ENCODE measurements at regions not wholly inside any gene's neighbourhood (a gene's known extent, or its start where the extent isn't known, plus 50 kb on each side); places are given as distances from the start of the nearest gene placed in this dataset.
"Not testable (repeated sequence)": the region's sequence is repeated elsewhere in the genome, so short reads cannot be mapped to it uniquely, and the experiment has no call there.

DNA sequence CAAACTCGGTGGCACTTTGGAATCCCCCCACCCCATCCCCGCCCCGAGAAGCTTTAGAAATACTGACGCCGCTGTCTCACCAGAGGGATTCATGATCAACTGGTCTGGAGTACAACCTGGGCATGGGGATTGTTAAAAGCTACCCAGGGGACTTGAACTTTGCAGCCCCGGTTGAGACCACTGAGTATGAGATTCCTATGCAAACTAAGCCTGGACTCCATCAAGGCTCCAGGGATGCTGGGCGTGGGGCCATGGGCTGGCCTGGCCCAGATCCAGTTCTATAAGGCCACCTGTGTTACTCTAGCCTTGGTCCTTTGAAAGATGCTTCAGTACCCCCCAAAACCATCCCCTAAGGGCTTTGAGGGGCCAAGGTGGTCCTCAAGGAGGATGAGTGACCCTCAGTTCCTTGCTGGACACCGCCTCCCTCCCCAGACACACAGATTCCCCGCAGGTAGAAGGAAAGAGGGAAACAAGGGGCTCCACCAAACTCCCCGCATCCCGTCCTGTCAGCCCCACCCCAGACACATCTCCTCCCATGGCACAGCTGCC lies 68.5 kb downstream of the MRPL36 start:
- no peak for DNase-seq (ENCODE audit: low read depth)

DNA sequence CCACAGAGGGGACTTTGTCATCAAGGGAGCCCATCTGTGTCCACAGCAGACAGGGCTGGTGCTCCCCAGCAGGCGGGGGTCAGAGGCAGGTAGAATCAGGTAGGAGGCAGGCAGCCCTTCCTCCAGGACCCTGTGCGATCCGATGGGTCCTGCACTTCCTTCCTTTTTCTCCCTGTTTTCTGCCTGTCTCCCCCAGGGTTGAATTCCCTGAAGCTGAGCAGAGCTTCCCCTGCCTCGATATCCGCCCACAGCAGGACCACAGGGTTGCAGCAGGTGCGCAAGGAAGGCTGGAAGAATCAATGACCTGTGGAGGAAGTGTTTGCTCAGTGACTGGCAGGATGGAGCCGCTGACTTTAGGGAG lies 69.2 kb downstream of the MRPL36 start:
- no peak for DNase-seq (ENCODE audit: low read depth)

DNA sequence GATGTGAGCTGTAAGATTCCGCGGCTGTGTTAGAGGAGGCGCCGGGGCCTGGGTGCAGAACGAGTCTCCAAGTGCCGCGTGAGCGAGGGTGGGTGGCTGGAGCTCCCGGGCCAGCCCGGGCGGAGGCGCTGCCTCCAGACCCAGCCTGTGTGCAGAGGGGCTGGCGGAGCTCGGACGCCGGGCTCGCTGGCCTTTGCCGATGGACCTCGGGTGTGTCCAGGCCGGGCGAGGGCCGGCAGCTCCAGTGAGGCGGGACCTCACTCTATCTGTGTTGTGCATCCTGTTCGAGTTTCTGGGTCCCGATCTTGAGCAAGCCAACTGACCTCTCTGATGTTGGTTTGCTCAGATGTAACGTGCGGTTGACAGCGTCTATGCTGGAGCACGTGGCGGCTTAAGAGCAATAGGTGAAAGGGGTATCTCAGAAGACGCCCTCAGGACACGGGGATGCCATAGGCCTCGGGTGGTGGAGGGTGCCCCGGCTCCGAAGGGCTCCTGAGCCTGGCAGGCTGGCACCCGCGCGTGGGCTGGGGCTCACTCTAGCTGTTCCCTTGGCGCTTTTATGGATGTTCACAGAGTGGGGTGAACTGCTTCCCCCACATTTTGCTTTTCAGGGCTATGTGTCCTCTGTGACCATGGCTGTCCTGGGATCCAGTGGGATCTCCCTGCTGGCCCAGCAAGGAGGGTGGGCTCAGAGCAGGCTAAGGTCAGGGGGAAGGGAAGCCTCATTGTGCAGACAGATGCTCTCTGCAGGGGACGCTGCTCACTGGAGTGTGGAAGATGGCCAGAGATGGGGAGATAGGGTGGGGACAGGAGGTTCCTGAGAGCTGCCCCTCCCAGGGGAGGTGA lies 69.8 kb downstream of the MRPL36 start:
- DNase-seq (ENCODE audit: low read depth): no peak

DNA sequence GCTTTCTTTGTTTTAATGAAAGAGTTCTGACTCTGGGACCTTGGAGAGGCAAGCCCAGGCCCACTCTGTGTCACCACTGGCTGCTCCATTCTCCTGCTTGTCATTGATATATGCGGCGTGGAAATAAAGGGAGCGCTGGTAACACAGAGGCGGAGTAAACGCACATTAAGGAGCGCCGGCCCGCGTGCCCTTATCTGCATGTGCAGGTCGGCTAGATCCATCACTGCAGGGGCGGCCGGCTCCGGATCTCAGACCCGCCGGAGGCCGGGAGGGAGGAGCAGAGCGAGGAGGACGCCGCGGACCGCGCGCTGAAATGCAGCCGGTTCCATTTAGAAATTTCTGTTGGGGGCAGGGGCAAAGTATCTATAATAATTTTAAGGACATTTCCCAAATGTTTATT lies 70.8 kb downstream of the MRPL36 start:
- no peak for DNase-seq (ENCODE audit: low read depth)

DNA sequence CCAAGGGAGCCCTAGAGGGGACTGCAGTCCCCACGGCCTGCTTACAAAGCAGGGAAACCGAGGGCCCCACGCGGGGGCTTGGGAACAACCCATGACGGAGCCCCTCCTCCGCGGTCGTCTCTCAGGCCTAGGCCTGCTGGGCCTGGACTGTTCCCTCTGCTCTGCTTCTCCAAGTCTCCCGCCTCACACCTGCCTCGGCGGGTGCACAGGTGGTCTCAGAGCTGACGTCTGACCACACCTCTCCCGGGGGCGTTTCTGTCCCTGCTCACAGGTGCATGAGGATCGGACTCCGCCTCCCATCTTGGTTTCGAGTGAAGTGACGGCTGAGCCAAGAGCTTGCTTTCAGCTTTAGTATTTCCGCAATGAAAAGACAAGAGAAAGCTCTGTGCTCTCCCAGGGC lies 72.1 kb downstream of the MRPL36 start:
- DNase-seq (ENCODE audit: low read depth): no peak

DNA sequence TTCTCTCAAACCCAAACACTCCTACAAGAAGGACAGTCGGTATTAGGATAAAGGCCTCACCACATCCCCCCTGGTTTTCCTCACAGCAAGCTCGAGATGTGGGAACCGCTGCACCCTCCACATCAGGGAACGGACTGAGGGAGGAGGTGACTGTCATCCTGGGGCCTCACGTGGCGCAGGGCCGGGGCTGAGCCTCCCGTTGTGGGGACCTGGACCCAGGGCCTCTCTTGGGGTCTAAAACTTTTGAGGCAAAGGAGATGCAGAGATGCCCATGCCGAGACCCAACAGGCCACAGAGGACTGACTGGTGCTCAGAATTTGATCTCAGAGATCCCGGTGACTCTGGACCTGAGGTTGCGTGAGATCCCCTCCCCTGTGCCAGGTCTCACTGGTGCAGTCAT lies 72.7 kb downstream of the MRPL36 start:
- no peak for DNase-seq (ENCODE audit: low read depth)

DNA sequence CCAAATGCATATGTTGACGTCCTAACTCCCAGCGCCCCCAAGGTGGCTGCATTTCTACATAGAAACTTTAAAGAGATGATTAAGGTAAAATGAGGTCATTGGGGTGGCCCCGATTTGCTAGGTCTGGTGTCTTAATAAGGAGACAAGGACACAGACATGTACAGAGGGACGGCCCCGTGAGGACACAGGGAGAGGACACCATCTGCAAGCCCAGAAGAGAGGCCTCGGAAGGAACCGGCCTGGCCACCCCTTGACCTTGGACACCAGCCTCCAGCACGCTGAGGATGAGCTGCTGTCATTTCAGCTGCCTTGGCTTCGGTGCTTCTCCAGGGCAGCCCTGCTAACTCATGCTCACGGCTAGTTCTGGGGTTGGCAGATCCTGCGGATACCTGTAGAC lies 73.2 kb downstream of the MRPL36 start:
- no peak for DNase-seq (ENCODE audit: low read depth)

DNA sequence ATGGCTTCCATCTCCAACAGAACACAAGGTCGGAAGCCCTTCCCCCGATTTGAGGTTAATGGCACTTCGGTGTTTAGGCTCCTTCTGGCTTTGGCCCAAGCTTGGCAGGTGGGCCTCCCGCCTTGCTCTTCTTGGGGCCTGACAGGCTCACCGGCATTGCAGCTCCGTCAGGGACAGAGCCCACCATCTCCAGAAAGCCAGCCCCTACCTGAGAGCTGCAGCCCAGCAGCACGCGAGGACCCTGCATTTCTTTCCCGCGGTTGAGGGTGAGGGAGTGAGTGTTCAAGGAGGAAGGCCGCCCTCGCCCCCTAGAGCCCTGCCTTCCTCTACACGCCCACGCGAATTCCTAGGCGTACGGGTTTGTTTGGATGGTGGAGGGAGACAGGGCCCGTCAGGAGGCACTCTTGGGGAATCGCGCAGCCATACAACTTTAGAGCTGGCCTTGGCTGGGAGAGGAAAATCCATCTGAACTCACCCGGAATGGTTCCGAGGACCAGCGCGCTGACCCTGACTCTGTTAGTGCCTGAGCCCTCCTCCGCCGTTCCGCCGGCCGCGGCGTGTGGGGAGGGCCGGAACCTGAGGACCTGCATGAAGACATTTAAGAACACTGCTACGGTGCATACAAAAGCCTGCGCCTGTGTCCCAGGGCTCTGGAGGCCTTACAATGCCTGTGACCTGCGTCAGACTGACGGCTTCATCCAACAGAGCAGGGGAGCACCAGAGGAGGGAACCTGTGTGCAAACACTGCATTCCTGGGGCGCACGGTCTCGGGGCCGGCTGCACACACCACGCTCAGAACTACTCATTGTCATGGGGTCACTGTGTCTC lies 73.8 kb downstream of the MRPL36 start:
- DNase-seq (ENCODE audit: low read depth): peak; percentile 31

DNA sequence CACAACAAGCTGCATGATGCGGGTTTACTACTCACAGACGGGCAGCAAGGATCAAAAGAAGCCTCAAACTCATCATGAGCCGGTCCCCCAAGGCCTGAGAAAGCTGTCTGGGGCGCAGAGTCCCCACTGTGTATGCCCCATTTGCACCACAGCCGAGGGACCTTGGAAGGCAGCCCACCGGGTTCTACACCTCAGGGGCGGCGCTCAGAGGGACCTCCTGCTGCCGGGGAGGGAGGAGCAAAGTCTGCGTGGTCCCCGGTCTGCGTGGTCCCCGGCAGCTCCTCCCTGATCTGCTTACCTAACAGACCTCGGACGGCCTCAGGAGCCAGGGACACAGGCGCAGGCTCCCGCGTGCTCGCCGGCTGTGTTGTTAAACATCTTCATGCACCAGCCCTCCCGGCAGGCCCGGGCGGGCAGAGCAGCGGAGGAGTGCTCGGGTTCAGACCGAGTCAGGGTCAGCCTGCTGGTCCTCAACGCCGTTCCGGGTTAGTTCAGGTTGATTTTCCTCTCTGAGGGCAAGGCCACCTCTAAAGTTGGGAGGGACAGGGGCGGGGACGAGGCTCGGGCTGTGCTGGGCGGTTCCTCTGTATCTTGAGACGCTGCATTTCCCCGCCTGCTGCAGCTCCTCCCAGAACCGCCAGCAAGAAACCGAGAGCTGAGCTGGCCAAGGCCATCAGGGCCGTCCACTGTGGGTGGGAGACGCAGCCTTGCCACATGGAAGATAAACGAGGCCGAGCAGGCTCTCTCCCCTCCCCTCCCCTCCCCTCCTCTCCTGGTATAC lies 74.6 kb downstream of the MRPL36 start:
- DNase-seq (ENCODE audit: low read depth): peak; percentile 55

DNA sequence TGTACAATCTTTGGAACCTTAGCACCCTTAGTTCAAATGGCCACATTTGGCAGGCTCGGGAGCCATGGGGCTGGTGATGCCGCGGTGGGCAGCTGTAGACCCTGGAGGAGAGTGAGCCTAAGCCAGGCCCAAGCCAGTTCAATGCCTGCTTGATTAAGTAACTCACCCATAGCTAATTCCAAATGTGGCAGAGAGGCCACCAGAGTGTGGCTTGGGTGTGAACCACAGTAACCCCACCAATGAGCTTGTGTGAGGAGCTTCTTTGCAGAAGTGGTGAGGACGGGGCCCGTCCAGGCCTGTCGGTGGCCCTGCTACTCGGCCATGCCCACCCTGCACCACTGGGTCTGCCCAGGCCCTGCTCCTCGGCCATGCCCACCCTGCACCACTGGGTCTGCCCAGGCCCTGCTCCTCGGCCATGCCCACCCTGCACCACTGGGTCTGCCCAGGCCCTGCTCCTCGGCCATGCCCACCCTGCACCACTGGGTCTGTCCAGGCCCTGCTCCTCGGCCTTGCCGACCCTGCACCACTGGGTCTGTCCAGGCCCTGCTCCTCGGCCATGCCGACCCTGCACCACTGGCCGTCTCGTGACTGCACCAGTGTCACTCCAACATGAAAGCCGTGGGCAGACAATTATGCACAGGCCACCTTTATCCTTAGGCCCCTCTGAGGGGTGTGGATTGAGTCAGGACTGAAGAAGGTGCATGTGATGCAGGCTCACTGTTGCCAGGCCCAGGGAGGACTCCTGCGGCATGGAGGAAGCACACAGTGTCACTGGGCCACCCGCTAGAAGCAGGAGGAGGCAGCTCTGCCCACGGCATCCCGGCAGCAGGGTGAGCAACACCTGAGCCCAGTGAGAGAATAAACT lies 75.4 kb downstream of the MRPL36 start:
- no peak for DNase-seq (ENCODE audit: low read depth)

DNA sequence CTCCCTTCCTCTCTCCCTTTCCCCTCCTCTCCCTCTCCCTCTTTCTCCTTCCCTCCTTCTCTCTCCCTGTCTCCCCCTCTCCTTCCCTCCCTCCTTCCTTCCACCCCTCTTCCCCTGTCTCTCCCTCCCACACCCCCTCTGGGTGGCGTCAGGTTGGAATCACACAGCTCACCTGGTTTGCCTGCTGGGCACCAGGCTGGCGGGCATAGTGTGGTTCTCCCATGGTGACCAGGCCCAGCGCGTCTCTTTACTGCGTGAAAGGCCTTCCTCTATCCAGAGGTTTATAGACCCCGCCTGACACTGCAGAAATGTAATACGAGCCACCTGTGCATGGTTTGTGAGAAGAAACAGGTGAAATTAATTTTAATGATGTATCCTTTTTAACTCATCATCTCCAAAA lies 76.2 kb downstream of the MRPL36 start:
- no peak for DNase-seq (ENCODE audit: low read depth)

DNA sequence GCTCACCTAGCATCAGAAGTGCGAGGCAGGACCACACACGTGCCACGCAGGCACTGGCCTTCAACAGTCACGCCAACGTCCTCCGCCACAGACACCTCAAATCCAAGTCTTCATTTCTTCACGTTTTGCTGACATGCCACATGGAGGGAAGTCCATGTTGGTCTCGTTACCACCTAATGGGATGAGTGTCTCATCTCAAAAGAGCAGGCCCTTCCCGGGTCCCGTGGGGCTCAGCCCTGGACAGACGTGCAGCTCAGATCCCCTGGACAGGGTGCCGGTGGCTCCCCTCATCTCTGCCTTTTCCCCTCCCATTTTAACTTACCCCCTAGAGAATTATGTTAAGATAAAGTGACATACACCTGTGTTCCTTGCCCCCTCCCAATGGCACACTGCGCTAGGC lies 76.8 kb downstream of the MRPL36 start:
- no peak for DNase-seq (ENCODE audit: low read depth)

DNA sequence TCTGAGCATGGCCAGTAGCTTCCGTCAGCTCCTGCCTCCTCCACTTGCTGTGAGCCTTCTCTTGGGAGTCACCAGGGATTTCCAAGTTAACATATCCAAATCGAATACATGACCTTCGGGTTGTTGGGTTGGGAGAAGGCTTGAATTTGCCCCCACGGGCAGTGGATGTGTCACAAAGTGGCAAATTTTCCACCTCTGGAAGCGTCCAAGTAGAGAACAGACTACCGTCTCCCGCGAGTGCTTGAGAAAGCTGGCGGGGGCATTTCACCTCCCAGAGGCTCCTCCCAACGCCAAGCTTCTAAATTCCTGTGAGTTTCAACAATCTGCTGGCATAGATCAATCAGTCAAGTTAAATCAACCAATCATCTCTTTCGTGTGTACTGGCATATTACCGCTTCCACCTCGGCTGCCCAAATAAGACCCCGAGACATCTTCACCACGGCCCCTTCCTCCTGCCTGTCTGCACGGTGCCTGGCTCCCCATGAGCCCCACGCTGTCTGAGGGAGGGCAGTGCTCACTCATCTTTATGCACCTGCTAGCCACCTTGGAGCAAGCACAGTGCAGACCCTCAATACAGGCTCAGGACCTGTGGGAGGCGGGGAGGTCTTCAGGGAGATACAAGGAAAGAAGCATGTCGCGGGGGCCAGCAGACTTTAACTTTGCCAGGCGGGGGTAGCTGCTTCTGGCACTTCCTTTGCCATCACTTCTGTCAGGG lies 79.1 kb downstream of the MRPL36 start:
- DNase-seq (ENCODE audit: low read depth): no peak

DNA sequence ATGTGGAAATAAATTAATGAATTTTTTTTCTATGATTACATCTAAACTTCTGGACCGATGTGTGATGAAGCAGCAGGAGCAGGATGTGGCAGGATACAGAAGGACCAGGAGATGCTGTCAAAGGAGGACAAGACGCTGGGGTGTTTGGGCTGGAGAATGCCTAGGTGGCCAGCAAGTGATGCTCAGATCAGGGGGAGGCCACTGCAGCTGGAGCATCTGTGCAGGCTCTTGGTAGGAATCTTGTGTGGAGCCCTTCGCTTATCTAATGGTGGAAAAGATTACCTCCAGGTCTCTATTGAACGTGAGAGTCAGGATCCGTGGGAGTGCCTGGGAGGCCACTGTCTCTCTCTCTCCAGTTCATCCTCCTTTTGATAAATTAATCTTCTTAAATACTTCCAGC lies 79.8 kb downstream of the MRPL36 start:
- DNase-seq (ENCODE audit: low read depth): no peak

DNA sequence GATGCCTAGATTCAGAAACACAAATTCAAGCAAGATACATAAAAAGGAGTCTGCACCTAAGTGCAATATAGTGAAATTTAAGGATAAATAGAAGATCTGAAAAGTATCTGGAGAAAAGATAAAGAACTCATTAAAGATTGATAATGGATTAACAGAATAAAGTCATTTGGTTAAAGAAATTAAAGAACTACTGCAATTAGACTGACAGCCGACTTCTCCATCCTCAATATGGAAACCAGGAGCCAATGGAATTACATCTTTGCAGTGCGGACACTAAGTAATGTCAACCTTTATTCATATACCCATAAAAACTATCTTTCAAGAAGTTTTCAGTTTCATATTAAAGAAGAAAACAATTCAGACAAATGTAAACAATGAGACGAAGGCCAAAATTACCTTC lies 81.0 kb downstream of the MRPL36 start:
- DNase-seq (ENCODE audit: low read depth): no peak

DNA sequence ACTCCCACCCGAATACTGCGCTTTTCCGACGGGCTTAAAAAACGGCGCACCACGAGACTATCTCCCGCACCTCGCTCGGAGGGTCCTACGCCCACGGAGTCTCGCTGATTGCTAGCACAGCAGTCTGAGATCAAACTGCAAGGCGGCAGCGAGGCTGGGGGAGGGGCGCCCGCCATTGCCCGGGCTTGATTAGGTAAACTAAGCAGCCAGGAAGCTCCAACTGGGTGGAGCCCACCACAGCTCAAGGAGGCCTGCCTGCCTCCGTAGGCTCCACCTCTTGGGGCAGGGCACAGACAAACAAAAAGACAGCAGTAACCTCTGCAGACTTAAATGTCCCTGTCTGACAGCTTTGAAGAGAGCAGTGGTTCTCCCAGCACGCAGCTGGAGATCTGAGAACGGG lies 89.5 kb downstream of the MRPL36 start:
- not testable (repeated sequence) for DNase-seq (ENCODE audit: low read depth)

DNA sequence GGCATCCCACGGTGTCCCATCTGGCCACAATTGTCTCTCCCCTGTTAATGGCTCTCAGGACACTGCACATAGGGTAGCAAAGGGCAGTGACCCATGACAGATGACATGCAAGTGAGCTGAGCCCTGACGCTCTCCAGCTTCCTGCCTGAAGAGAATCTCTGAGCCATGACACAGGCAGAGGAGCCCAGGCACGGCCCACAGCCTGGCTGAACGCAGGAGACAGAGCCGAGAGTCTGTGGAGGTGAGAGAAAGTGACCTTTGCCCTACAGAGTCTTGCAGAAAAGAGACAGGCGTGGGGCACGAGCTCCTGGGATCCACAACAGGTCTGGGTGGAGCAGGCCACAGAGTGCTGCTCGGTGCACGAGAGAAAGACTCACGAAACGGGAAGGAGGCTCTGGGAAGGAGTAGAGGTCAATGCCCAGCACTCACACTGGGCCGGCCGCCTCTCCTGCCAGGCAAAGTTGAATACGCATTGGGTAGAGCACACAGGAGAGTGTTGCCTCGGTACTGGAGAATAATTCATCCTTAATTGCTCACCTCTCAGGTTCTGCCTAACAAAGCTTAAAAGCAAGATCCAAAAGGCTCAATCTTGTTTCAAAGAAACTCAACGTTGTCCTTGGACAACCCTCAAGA lies 90.3 kb downstream of the MRPL36 start:
- no peak for DNase-seq (ENCODE audit: low read depth)

DNA sequence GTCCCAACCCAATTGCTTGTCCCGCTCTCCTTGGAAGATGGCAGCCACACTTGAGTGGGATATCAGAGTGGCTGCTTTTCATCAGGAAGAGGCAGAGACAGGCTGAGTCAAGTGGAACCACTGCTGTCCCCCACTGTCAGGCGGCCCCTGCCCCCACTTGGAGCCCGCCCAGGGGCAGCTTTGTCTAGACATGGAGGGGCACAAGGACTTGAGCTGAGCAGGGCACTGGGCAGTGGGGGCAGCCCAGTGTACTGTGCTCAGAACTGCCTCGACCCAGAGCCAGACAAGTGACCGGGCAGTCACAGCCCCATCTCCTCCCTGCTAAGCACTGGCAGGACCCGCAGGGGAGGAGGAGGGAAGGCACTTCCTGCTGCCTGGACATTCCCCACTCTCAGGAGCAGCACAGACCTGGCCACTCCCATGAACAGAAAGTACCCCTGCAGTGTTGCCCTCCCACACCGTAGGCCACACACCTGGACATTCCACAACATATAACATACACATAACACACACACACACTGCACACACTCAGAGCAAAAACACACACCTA lies 91.0 kb downstream of the MRPL36 start:
- DNase-seq (ENCODE audit: low read depth): no peak

DNA sequence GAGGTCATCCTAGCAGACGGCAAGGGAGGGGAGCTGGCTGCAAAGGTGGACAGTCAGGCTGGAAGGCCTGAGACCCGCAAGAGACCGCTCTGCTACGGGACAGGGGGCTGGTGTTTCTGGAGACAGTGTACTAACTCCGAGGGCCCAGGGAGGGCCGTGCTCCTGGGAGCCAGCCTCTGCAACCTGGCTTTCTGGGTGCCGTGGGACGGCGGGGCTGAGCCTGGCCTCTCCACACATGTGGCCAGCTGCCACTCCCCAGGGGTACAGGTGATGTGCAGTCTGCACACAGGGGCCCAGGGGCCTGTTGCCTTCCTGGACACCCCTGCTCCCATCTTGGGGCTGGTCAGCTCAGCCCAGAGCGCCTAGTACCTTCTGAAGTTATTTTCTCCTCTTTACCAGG lies 92.2 kb downstream of the MRPL36 start:
- no peak for DNase-seq (ENCODE audit: low read depth)

DNA sequence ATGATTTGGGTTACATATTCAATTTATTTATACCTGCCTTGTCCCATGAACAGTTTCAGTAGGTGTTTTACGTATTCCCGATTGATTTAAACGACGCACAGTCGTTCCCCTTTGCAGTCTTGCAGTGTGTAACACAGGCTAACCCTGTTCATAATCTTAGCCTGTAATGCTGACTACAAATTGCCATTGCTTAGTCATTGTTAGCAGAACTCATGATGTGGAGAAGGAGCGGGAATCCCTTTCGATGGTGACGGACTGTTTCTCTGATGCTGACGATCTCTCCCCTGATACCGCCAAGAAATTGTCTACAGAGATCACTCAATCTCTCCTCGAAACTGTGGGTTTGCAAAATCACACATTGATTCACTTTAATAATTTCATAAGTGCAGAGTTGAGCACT lies 93.2 kb downstream of the MRPL36 start:
- no peak for DNase-seq (ENCODE audit: low read depth)
